ENCODE measurements at regions not wholly inside any gene's neighbourhood (a gene's known extent, or its start where the extent isn't known, plus 50 kb on each side); places are given as distances from the start of the nearest gene placed in this dataset.
"Not testable (repeated sequence)": the region's sequence is repeated elsewhere in the genome, so short reads cannot be mapped to it uniquely, and the experiment has no call there.

GRCh38 chr5:163730206-163730756 lies 224.9 kb downstream of the MAT2B start:
- Histone ChIP-seq H3K27me3 (no peaks in the 10 kb centered on the region), H3K4me3 (no peak overlapping the region), H3K4me1 (no peaks in the 10 kb centered on the region), H3K27ac (no peak overlapping the region), H3K9me3 (no peaks in the 10 kb centered on the region), H3K36me3 (replicated peaks in 1 of 2; ENCODE audit: insufficient read depth in 1 of 2, low read depth in 2 of 2) (no peaks in the 10 kb centered on the region)
- TF ChIP-seq, protein P1, sequence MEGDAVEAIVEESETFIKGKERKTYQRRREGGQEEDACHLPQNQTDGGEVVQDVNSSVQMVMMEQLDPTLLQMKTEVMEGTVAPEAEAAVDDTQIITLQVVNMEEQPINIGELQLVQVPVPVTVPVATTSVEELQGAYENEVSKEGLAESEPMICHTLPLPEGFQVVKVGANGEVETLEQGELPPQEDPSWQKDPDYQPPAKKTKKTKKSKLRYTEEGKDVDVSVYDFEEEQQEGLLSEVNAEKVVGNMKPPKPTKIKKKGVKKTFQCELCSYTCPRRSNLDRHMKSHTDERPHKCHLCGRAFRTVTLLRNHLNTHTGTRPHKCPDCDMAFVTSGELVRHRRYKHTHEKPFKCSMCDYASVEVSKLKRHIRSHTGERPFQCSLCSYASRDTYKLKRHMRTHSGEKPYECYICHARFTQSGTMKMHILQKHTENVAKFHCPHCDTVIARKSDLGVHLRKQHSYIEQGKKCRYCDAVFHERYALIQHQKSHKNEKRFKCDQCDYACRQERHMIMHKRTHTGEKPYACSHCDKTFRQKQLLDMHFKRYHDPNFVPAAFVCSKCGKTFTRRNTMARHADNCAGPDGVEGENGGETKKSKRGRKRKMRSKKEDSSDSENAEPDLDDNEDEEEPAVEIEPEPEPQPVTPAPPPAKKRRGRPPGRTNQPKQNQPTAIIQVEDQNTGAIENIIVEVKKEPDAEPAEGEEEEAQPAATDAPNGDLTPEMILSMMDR (IDR thresholded peaks at IDR 0.05) = no peak
- TF ChIP-seq POLR2A (IDR thresholded peaks at IDR 0.05) = no peak
- intact Hi-C loops (cut with DNase I) = no loop called here
- DNase-seq (peak in 1 of 4 donors; percentile 10), ATAC-seq (no peak)
- WGBS, 2 donors = 22 to 27% methylated on average over 5 of the region's 5 CpGs

DNA sequence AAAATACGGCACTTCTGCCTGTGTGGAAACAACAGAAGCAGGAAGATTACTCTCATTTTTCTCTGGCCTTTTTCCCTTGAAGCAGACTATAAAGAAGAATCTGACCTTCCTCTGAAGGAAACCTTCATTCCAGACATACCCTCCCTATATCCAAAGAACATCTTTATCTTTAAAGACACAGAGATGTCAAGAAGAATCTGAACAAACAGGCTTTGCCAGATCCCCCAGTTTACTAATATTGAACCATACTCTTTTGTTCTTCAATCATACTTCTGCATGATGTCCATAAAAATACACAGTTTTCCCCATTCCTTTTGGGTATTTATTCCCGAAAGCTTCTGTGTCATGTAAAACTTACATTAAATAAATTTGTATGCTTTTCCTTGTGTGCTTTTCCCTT lies 225.8 kb downstream of the MAT2B start:
- Histone ChIP-seq H3K27ac (no peak overlapping the region), H3K4me1 (no peaks in the 10 kb centered on the region), H3K27me3 (no peaks in the 10 kb centered on the region), H3K36me3 (replicated peaks in 1 of 2; ENCODE audit: insufficient read depth in 1 of 2, low read depth in 2 of 2) (no peaks in the 10 kb centered on the region), H3K4me3 (no peak overlapping the region), H3K9me3 (no peaks in the 10 kb centered on the region)
- ATAC-seq = no peak
- no peak for DNase-seq
- intact Hi-C loops (cut with DNase I) = no loop called here
- 73 to 75% methylated on average over 2 of the region's 2 CpGs for WGBS, 2 donors
- TF ChIP-seq POLR2A (IDR thresholded peaks at IDR 0.05) = no peak
- TF ChIP-seq, protein P1 (IDR thresholded peaks at IDR 0.05) = no peak

DNA sequence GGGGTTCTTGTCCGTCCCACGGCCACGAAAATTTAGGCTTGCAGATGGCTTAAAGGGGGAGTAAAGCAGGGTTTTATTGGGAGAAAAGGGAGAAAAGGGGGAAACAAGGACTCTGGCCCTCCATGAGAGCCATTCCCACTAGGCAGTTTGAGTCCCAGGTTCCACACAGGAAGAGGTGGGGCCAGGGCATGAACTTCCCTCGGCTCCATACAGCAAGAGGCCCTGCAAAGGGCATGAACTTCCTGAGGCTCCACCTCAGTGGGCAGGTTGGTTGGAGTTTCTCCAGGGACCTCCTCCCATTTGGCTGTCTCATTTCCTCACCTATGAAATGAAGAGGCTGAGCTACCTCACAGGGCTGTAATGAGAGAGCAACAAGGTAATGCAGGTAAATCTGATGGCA lies 229.7 kb downstream of the MAT2B start:
- Histone ChIP-seq H3K27ac (no peak overlapping the region), H3K4me1 (no peaks in the 10 kb centered on the region), H3K36me3 (replicated peaks in 1 of 2; ENCODE audit: insufficient read depth in 1 of 2, low read depth in 2 of 2) (no peaks in the 10 kb centered on the region), H3K4me3 (no peak overlapping the region), H3K27me3 (no peaks in the 10 kb centered on the region), H3K9me3 (no peaks in the 10 kb centered on the region)
- 39 to 56% methylated on average over 4 of the region's 4 CpGs for WGBS, 2 donors
- TF ChIP-seq POLR2A (IDR thresholded peaks at IDR 0.05) = no peak
- TF ChIP-seq, protein P1 (IDR thresholded peaks at IDR 0.05) = no peak
- intact Hi-C loops (cut with DNase I) = no loop called here
- DNase-seq (no peak), ATAC-seq (no peak)

DNA sequence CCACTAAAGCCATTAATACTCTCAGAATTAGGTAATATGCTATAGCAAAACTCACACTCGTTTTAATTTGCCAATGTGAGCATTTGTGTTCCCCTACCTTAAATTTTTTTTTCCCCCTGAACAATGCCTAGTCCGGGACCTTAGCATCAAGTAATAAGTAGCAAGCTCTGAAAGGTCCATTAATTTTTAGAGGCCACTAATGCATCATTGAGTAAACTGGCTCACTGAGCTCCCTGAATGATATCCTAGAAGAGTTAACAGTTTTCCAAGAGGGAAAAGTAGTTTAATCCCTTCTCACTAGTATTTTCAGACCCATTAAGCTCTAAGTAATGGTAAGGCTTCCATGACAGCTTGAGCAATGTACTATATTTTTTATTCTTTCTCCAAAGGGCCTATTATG lies 242.2 kb downstream of the MAT2B start:
- Histone ChIP-seq H3K27me3 (no peaks in the 10 kb centered on the region), H3K36me3 (replicated peaks in 1 of 2; ENCODE audit: insufficient read depth in 1 of 2, low read depth in 2 of 2) (no peaks in the 10 kb centered on the region), H3K27ac (no peak overlapping the region), H3K9me3 (no peaks in the 10 kb centered on the region), H3K4me1 (no peaks in the 10 kb centered on the region), H3K4me3 (no peak overlapping the region)
- DNase-seq = no peak
- no peak for TF ChIP-seq POLR2A (IDR thresholded peaks at IDR 0.05)
- TF ChIP-seq, protein P1 (IDR thresholded peaks at IDR 0.05) = no peak
- 59 to 60% methylated on average over 2 of the region's 2 CpGs for WGBS, 2 donors
- intact Hi-C loops (cut with DNase I) = no loop called here
- ATAC-seq = no peak

DNA sequence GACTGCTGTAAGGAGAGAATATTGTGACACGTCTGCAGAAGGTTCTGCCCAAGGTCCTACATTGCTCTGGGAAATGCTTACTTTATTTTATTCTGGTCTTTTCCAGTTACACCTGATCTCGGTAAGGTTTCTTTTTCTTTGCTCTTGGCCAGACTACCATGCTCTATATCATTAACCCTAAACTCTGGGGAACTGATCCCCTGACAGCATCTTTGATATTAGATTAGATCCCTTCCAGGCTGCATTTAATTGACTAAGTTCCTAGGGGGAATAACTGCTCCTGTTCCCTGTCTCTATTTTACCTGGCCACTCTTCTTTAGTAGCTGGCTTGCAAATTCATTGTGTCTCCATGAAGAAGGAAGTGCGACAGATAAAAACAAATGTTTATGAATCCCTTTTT lies 243.5 kb downstream of the MAT2B start:
- ATAC-seq (no peak), DNase-seq (no peak)
- WGBS, 2 donors = 68% methylated on average over 3 of the region's 3 CpGs
- no peaks in the 10 kb centered on the region for H3K36me3 ChIP-seq (replicated peaks in 1 of 2; ENCODE audit: insufficient read depth in 1 of 2, low read depth in 2 of 2)
- H3K27ac ChIP-seq = no peak overlapping the region
- H3K27me3 ChIP-seq = no peaks in the 10 kb centered on the region
- H3K4me1 ChIP-seq = no peaks in the 10 kb centered on the region
- H3K9me3 ChIP-seq = no peaks in the 10 kb centered on the region
- intact Hi-C loops (cut with DNase I) = no loop called here
- no peak for TF ChIP-seq POLR2A (IDR thresholded peaks at IDR 0.05)
- TF ChIP-seq, protein P1 (IDR thresholded peaks at IDR 0.05) = no peak
- no peak overlapping the region for H3K4me3 ChIP-seq

GRCh38 chr5:163750415-163750814 lies 245.0 kb downstream of the MAT2B start:
- DNase-seq; H3K36me3 ChIP-seq (replicated peaks in 1 of 2; ENCODE audit: insufficient read depth in 1 of 2, low read depth in 2 of 2); H3K4me1 ChIP-seq; H3K4me3 ChIP-seq; intact Hi-C loops (cut with DNase I); H3K9me3 ChIP-seq; H3K27me3 ChIP-seq; H3K27ac ChIP-seq; ATAC-seq: not testable (repeated sequence)
- WGBS, 2 donors = 74 to 77% methylated on average over 10 of the region's 10 CpGs
